HEK293 (cell line): ENCODE measurements at regions not wholly inside any gene's neighbourhood (a gene's known extent, or its start where the extent isn't known, plus 50 kb on each side); places are given as distances from the start of the nearest gene placed in this dataset.

Experiments
- FEZF1 ChIP-seq: fragments of 450-650 bp; formaldehyde crosslinking; IDR thresholded peaks from 2 replicates; pipeline ENCODE4 v1.5.1; 2016; ENCODE audit warnings: missing biosample characterization, missing genetic modification characterization
- KLF7 ChIP-seq: fragments of 450-650 bp; formaldehyde crosslinking; IDR thresholded peaks from 2 replicates; pipeline ENCODE4 v1.5.1; 2016; ENCODE audit warnings: missing biosample characterization, missing genetic modification characterization, borderline replicate concordance
- KLF8 ChIP-seq: fragments of 450-650 bp; formaldehyde crosslinking; IDR thresholded peaks from 2 replicates; pipeline ENCODE4 v1.5.1; 2016; ENCODE audit warnings: missing biosample characterization, missing genetic modification characterization
- PRDM10 ChIP-seq: fragments of 450-650 bp; formaldehyde crosslinking; IDR thresholded peaks from 2 replicates; pipeline ENCODE4 v1.5.1; 2016; ENCODE audit warnings: missing biosample characterization, missing genetic modification characterization
- PRDM6 ChIP-seq: fragments of 450-650 bp; formaldehyde crosslinking; IDR thresholded peaks from 2 replicates; pipeline ENCODE4 v1.5.1; 2017; ENCODE audit warnings: missing biosample characterization, missing genetic modification characterization
- RBAK ChIP-seq: fragments of 450-650 bp; formaldehyde crosslinking; IDR thresholded peaks from 2 replicates; pipeline ENCODE4 v1.5.1; 2016; ENCODE audit warnings: missing biosample characterization, missing genetic modification characterization
- SCRT2 ChIP-seq: fragments of 450-650 bp; formaldehyde crosslinking; IDR thresholded peaks from 2 replicates; pipeline ENCODE4 v1.5.1; 2016; ENCODE audit warnings: missing biosample characterization, missing genetic modification characterization
- SP7 ChIP-seq: fragments of 450-650 bp; formaldehyde crosslinking; IDR thresholded peaks from 2 replicates; pipeline ENCODE4 v1.5.1; 2016; ENCODE audit warnings: missing biosample characterization, missing genetic modification characterization
- ZFP37 ChIP-seq: fragments of 450-650 bp; formaldehyde crosslinking; IDR thresholded peaks from 2 replicates; pipeline ENCODE4 v1.5.1; 2016; ENCODE audit warnings: missing biosample characterization, missing genetic modification characterization
- ZFP41 ChIP-seq: fragments of 450-650 bp; formaldehyde crosslinking; IDR thresholded peaks from 2 replicates; pipeline ENCODE4 v1.5.1; 2016; ENCODE audit warnings: missing biosample characterization, missing genetic modification characterization, borderline replicate concordance
- ZNF18 ChIP-seq: fragments of 450-650 bp; formaldehyde crosslinking; IDR thresholded peaks from 2 replicates; pipeline ENCODE4 v1.5.1; 2016; ENCODE audit warnings: missing biosample characterization, missing genetic modification characterization
- ZNF184 ChIP-seq: fragments of 450-650 bp; IDR thresholded peaks from 2 replicates; pipeline ENCODE4 v1.5.1; 2018; ENCODE audit warnings: missing biosample characterization, mild to moderate bottlenecking, missing genetic modification characterization
- ZNF324 ChIP-seq: fragments of 450-650 bp; formaldehyde crosslinking; IDR thresholded peaks from 2 replicates; pipeline ENCODE4 v1.5.1; 2016; ENCODE audit warnings: missing biosample characterization, missing genetic modification characterization
- ZNF335 ChIP-seq: fragments of 450-650 bp; formaldehyde crosslinking; conservative IDR thresholded peaks from 2 replicates; pipeline ENCODE4 v1.5.1; 2016; ENCODE audit warnings: missing biosample characterization, missing genetic modification characterization
- ZNF366 ChIP-seq: fragments of 450-650 bp; formaldehyde crosslinking; conservative IDR thresholded peaks from 2 replicates; pipeline ENCODE4 v1.5.1; 2016; ENCODE audit warnings: missing biosample characterization, missing genetic modification characterization
- ZNF433 ChIP-seq: fragments of 450-650 bp; formaldehyde crosslinking; IDR thresholded peaks from 2 replicates; pipeline ENCODE4 v1.5.1; 2016; ENCODE audit warnings: missing biosample characterization, missing genetic modification characterization, low read depth
- ZNF558 ChIP-seq: fragments of 450-650 bp; formaldehyde crosslinking; IDR thresholded peaks from 2 replicates; pipeline ENCODE4 v1.5.1; 2016; ENCODE audit warnings: missing biosample characterization, missing genetic modification characterization
- ZNF561 ChIP-seq: fragments of 450-650 bp; IDR thresholded peaks from 2 replicates; pipeline ENCODE4 v1.5.1; 2018; ENCODE audit warnings: missing biosample characterization, missing genetic modification characterization, borderline replicate concordance
- ZNF660 ChIP-seq: fragments of 450-650 bp; IDR thresholded peaks from 2 replicates; pipeline ENCODE4 v1.5.1; 2018; ENCODE audit warnings: missing biosample characterization, mild to moderate bottlenecking, missing genetic modification characterization
- ZNF692 ChIP-seq: fragments of 450-650 bp; formaldehyde crosslinking; IDR thresholded peaks from 2 replicates; pipeline ENCODE4 v1.5.1; 2016; ENCODE audit warnings: missing biosample characterization, missing genetic modification characterization
- ZNF830 ChIP-seq: fragments of 450-650 bp; IDR thresholded peaks from 2 replicates; pipeline ENCODE4 v1.5.0; 2018; ENCODE audit warnings: missing biosample characterization, missing genetic modification characterization, low read depth, mild to moderate bottlenecking, moderate library complexity
- ZSCAN23 ChIP-seq: fragments of 450-650 bp; formaldehyde crosslinking; IDR thresholded peaks from 2 replicates; pipeline ENCODE4 v1.5.1; 2016; ENCODE audit warnings: missing biosample characterization, missing genetic modification characterization
- ZXDB ChIP-seq: fragments of 450-650 bp; formaldehyde crosslinking; IDR thresholded peaks from 2 replicates; pipeline ENCODE4 v1.5.1; 2016; ENCODE audit warnings: missing biosample characterization, missing genetic modification characterization
- TF ChIP-seq, protein P1 (sequence below): fragments of 450-650 bp; formaldehyde crosslinking; IDR thresholded peaks from 2 replicates; pipeline ENCODE4 v1.5.1; 2016; ENCODE audit warnings: missing biosample characterization, missing genetic modification characterization, borderline replicate concordance
- TF ChIP-seq, protein P2 (sequence below): fragments of 450-650 bp; formaldehyde crosslinking; IDR thresholded peaks from 2 replicates; pipeline ENCODE4 v1.5.1; 2016; ENCODE audit warnings: missing biosample characterization, missing genetic modification characterization

GRCh38 chr9:115213818-115214334, 95.9 kb upstream of the TNC start (continued):
- TF ChIP-seq PRDM10 (tag by site-specific recombination) (peak; percentile 76), ZXDB (tag by site-specific recombination) (peak; percentile 60), ZNF18 (tag by site-specific recombination) (peak; percentile 64; the same call in 1 of the 2 replicates), ZNF561 (tag by site-specific recombination) (peak; percentile 27; the same call in 1 of the 2 replicates), FEZF1 (peak; percentile 69), ZSCAN23 (tag by site-specific recombination) (0 out of 2 replicates have a peak, but pooled peaks have one; percentile 47), ZNF366 (tag by site-specific recombination) (peak; percentile 41; the same call in 1 of the 2 replicates), ZNF830 (tag by site-specific recombination) (no peak), ZFP37 (0 out of 2 replicates have a peak, but pooled peaks have one; percentile 30), ZNF335 (peak; percentile 30), ZNF660 (0 out of 2 replicates have a peak, but pooled peaks have one; percentile 69), RBAK (tag by site-specific recombination) (no peak), ZNF433 (tag by site-specific recombination) (no peak), KLF8 (tag by site-specific recombination) (peak; percentile 46; the same call in 1 of the 2 replicates), PRDM6 (tag by site-specific recombination) (peak; percentile 60), SP7 (tag by site-specific recombination) (peak; percentile 70; the same call in 1 of the 2 replicates), ZNF184 (0 out of 2 replicates have a peak, but pooled peaks have one; percentile 38), ZNF692 (tag by site-specific recombination) (peak; percentile 52; the same call in 1 of the 2 replicates), ZNF558 (peak; percentile 54; the same call in 1 of the 2 replicates), SCRT2 (tag by site-specific recombination) (peak; percentile 96), ZFP41 (no peak), KLF7 (tag by site-specific recombination) (no peak), ZNF324 (tag by site-specific recombination) (peak; percentile 53; the same call in 1 of the 2 replicates)
- TF ChIP-seq, protein P1, sequence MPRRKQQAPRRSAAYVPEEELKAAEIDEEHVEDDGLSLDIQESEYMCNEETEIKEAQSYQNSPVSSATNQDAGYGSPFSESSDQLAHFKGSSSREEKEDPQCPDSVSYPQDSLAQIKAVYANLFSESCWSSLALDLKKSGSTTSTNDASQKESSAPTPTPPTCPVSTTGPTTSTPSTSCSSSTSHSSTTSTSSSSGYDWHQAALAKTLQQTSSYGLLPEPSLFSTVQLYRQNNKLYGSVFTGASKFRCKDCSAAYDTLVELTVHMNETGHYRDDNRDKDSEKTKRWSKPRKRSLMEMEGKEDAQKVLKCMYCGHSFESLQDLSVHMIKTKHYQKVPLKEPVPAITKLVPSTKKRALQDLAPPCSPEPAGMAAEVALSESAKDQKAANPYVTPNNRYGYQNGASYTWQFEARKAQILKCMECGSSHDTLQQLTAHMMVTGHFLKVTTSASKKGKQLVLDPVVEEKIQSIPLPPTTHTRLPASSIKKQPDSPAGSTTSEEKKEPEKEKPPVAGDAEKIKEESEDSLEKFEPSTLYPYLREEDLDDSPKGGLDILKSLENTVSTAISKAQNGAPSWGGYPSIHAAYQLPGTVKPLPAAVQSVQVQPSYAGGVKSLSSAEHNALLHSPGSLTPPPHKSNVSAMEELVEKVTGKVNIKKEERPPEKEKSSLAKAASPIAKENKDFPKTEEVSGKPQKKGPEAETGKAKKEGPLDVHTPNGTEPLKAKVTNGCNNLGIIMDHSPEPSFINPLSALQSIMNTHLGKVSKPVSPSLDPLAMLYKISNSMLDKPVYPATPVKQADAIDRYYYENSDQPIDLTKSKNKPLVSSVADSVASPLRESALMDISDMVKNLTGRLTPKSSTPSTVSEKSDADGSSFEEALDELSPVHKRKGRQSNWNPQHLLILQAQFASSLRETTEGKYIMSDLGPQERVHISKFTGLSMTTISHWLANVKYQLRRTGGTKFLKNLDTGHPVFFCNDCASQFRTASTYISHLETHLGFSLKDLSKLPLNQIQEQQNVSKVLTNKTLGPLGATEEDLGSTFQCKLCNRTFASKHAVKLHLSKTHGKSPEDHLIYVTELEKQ: peak; percentile 32; the same call in 1 of the 2 replicates
- TF ChIP-seq, protein P2, sequence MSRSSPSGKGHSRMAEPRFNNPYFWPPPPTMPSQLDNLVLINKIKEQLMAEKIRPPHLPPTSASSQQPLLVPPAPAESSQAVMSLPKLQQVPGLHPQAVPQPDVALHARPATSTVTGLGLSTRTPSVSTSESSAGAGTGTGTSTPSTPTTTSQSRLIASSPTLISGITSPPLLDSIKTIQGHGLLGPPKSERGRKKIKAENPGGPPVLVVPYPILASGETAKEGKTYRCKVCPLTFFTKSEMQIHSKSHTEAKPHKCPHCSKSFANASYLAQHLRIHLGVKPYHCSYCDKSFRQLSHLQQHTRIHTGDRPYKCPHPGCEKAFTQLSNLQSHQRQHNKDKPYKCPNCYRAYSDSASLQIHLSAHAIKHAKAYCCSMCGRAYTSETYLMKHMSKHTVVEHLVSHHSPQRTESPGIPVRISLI: peak; percentile 85
